Stimulated activated CD8-positive, alpha-beta memory T cell treated with anti-CD3 and anti-CD28 coated beads, Interleukin-15, amount 100 ng/mL, for 48 hours (primary cell): ENCODE measurements at regions not wholly inside any gene's neighbourhood (a gene's known extent, or its start where the extent isn't known, plus 50 kb on each side); places are given as distances from the start of the nearest gene placed in this dataset.

ENCODE experiments used
- DNase-seq, 2 donors: peaks; one replicate each; pipeline ENCODE4 v3.0.0-alpha.2; 2020; ENCODE audit warnings: low read depth in 2 of 2

- no peak for DNase-seq
These were observed 57.0 kb upstream of the TRABD2B start for GRCh38 chr1:48054232-48054631.

- no peak for DNase-seq
These were observed 55.7 kb upstream of the TRABD2B start for GRCh38 chr1:48052923-48053291.

- DNase-seq: no peak
These were observed 54.4 kb upstream of the TRABD2B start for GRCh38 chr1:48051466-48052126.

- DNase-seq: no peak
These were observed 52.8 kb upstream of the TRABD2B start for GRCh38 chr1:48049823-48050535.

- no peak for DNase-seq
These were observed 51.8 kb upstream of the TRABD2B start for GRCh38 chr1:48048980-48049379.

GRCh38 chr1:48048064-48048463 lies 50.9 kb upstream of the TRABD2B start:
- no peak for DNase-seq

- no peak for DNase-seq
These were observed 49.9 kb upstream of the TRABD2B start for GRCh38 chr1:48047116-48047515.
